GM23338 (cell line): ENCODE measurements at regions not wholly inside any gene's neighbourhood (a gene's known extent, or its start where the extent isn't known, plus 50 kb on each side); places are given as distances from the start of the nearest gene placed in this dataset.

Experiments used
- ATAC-seq: fragments of 200-7000 bp; cut with Tn5 transposase; 3 replicates; pipeline ENCODE4 v1.9.1; 2020
- DNase-seq: peaks from one replicate; pipeline ENCODE4 v3.0.0-alpha.2; 2015; ENCODE audit warnings: low spot score
- H2AFZ ChIP-seq: fragments of 200-600 bp; sonication (generic); 2 replicates; pipeline ENCODE4 v1.8.0; 2016; ENCODE audit warnings: antibody characterized with exemption, mild to moderate bottlenecking, moderate library complexity
- H3F3A ChIP-seq: fragments of 200-600 bp; sonication (generic); replicated peaks from 2 replicates; pipeline ENCODE4 v1.8.0; 2017; ENCODE audit warnings: antibody characterized with exemption, mixed run types, low read depth
- H3K27ac ChIP-seq: fragments of 200-600 bp; sonication (generic); 2 replicates; pipeline ENCODE4 v1.6.1; 2016; ENCODE audit warnings: low read depth
- H3K27me3 ChIP-seq: fragments of 200-600 bp; sonication (generic); 2 replicates; pipeline ENCODE4 v1.8.0; 2016; ENCODE audit warnings: mild to moderate bottlenecking, mixed run types, moderate library complexity; ENCODE audit not compliant: insufficient read depth
- H3K36me3 ChIP-seq: fragments of 200-600 bp; sonication (generic); 2 replicates; pipeline ENCODE4 v1.8.0; 2016; ENCODE audit warnings: mild to moderate bottlenecking; ENCODE audit not compliant: insufficient read depth
- H3K4me1 ChIP-seq: fragments of 200-600 bp; sonication (generic); 2 replicates; pipeline ENCODE4 v1.8.0; 2016; ENCODE audit warnings: mild to moderate bottlenecking, moderate library complexity; ENCODE audit not compliant: insufficient read depth
- H3K4me2 ChIP-seq: fragments of 200-600 bp; sonication (generic); 2 replicates; pipeline ENCODE4 v1.7.1; 2017; ENCODE audit warnings: mixed run types
- H3K4me3 ChIP-seq: fragments of 200-600 bp; sonication (generic); 2 replicates; pipeline ENCODE4 v1.6.1; 2016; ENCODE audit warnings: mixed run types
- H3K79me2 ChIP-seq: fragments of 200-600 bp; sonication (generic); replicated peaks from 2 replicates; pipeline ENCODE4 v1.8.0; 2017; ENCODE audit warnings: mild to moderate bottlenecking; ENCODE audit not compliant: insufficient read depth
- H3K9me2 ChIP-seq: fragments of 200-600 bp; sonication (generic); 2 replicates; pipeline ENCODE4 v1.8.0; 2017; ENCODE audit not compliant: insufficient read depth
- H4K20me1 ChIP-seq: fragments of 200-600 bp; sonication (generic); replicated peaks from 2 replicates; pipeline ENCODE4 v1.8.0; 2017; ENCODE audit warnings: mild to moderate bottlenecking; ENCODE audit not compliant: insufficient read depth
- H3K27ac Mint-ChIP-seq: 2 replicates; pipeline ENCODE4 v1.8.0; 2020; ENCODE audit warnings: inconsistent platforms, mild to moderate bottlenecking, moderate library complexity, mixed read lengths
- H3K27me3 Mint-ChIP-seq: 3 replicates; pipeline ENCODE4 v1.8.0; 2022; ENCODE audit warnings: low read depth, mild to moderate bottlenecking, moderate library complexity, mixed read lengths, inconsistent platforms; ENCODE audit not compliant: insufficient read depth, poor library complexity
- H3K36me3 Mint-ChIP-seq: 3 replicates; pipeline ENCODE4 v1.8.0; 2021; ENCODE audit warnings: low read depth, mild to moderate bottlenecking, inconsistent platforms, moderate library complexity, mixed read lengths
- H3K4me1 Mint-ChIP-seq: 3 replicates; pipeline ENCODE4 v1.8.0; 2020; ENCODE audit warnings: mild to moderate bottlenecking, inconsistent platforms, mixed read lengths
- H3K4me3 Mint-ChIP-seq: 3 replicates; pipeline ENCODE4 v1.8.0; 2021; ENCODE audit warnings: moderate library complexity, mild to moderate bottlenecking, inconsistent platforms, mixed read lengths
- H3K9me3 Mint-ChIP-seq: 3 replicates; pipeline ENCODE4 v1.8.0; 2020; ENCODE audit warnings: moderate library complexity, mild to moderate bottlenecking, inconsistent platforms, mixed read lengths
- EZH2 ChIP-seq: fragments of 200-600 bp; sonication (generic); IDR thresholded peaks from one replicate; pipeline ENCODE4 v1.8.0; 2017; ENCODE audit warnings: antibody characterized with exemption, mild to moderate bottlenecking, low read depth; ENCODE audit not compliant: unreplicated experiment
- JUNB ChIP-seq: IDR thresholded peaks from one replicate; pipeline ENCODE4 v1.6.1; 2016; ENCODE audit warnings: antibody characterized with exemption; ENCODE audit not compliant: unreplicated experiment
- NANOG ChIP-seq: IDR thresholded peaks from 2 replicates; pipeline ENCODE4 v1.6.1; 2016; ENCODE audit warnings: antibody characterized with exemption, borderline replicate concordance
- POLR2AphosphoS5 ChIP-seq: IDR thresholded peaks from 2 replicates; pipeline ENCODE4 v1.6.1; 2016; ENCODE audit warnings: antibody characterized with exemption, low read depth
- STAT1 ChIP-seq: IDR thresholded peaks from one replicate; pipeline ENCODE4 v1.6.1; 2016; ENCODE audit warnings: antibody characterized with exemption; ENCODE audit not compliant: unreplicated experiment
- ZNF114 ChIP-seq: fragments of 250-450 bp; sonication (Bioruptor Pico); IDR thresholded peaks from 2 replicates; pipeline ENCODE4 v1.5.0; 2020; ENCODE audit warnings: mild to moderate bottlenecking, moderate library complexity
- ZNF331 ChIP-seq: fragments of 250-450 bp; sonication (Bioruptor Pico); IDR thresholded peaks from 2 replicates; pipeline ENCODE4 v1.5.0; 2020; ENCODE audit warnings: low read depth, mild to moderate bottlenecking, moderate library complexity
- TF ChIP-seq, protein P1 (sequence below): IDR thresholded peaks from 2 replicates; pipeline ENCODE4 v1.6.1; 2016; ENCODE audit warnings: antibody characterized with exemption
- TF ChIP-seq, protein P2 (sequence below): fragments of 250-450 bp; sonication (Bioruptor Pico); IDR thresholded peaks from 2 replicates; pipeline ENCODE4 v1.5.0; 2020; ENCODE audit warnings: mild to moderate bottlenecking, moderate library complexity
- TF ChIP-seq, protein P3 (sequence below): IDR thresholded peaks from one replicate; pipeline ENCODE4 v1.6.1; 2018; ENCODE audit warnings: antibody characterized with exemption; ENCODE audit not compliant: unreplicated experiment

DNA sequence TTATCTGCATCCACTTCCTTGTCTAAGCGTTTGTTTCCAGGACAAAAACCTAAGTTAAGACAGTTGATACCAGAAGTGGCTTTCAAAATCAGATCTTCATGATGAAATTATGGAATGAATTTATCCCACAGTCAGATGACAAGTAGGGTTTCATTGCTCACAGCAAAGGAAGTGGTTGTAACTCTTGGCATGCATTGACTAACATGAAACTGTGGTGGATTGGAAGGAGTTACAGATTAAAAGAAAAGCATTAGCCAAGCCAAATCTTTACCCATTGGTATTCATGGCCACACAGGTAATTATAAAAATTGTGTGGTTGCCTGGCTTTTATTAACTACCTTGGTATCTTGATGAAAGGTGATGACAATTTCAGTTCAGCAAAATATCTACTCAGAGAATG lies 438.0 kb upstream of the NXPH2 start:
- Histone ChIP-seq H3K27ac (no peak overlapping the region), H2AFZ (no peak overlapping the region), H3K4me1 (no peaks in the 10 kb centered on the region), H3K9me2 (peaks cover 5% of the 10 kb centered on the region; the same call in 1 of the 2 replicates), H3F3A (no peaks in the 10 kb centered on the region), H3K79me2 (no peaks in the 10 kb centered on the region), H3K27me3 (no peaks in the 10 kb centered on the region), H3K36me3 (no peaks in the 10 kb centered on the region), H3K4me3 (no peak overlapping the region), H3K4me2 (no peak overlapping the region), H4K20me1 (no peaks in the 10 kb centered on the region)
- ATAC-seq (no peak), DNase-seq (no peak)
- no peaks in the 10 kb centered on the region for H3K27me3 Mint-ChIP-seq
- H3K36me3 Mint-ChIP-seq, result no peaks in the 10 kb centered on the region
- TF ChIP-seq NANOG, result no peak
- TF ChIP-seq, protein P1, sequence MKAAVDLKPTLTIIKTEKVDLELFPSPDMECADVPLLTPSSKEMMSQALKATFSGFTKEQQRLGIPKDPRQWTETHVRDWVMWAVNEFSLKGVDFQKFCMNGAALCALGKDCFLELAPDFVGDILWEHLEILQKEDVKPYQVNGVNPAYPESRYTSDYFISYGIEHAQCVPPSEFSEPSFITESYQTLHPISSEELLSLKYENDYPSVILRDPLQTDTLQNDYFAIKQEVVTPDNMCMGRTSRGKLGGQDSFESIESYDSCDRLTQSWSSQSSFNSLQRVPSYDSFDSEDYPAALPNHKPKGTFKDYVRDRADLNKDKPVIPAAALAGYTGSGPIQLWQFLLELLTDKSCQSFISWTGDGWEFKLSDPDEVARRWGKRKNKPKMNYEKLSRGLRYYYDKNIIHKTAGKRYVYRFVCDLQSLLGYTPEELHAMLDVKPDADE, result no peak
- TF ChIP-seq, protein P2, sequence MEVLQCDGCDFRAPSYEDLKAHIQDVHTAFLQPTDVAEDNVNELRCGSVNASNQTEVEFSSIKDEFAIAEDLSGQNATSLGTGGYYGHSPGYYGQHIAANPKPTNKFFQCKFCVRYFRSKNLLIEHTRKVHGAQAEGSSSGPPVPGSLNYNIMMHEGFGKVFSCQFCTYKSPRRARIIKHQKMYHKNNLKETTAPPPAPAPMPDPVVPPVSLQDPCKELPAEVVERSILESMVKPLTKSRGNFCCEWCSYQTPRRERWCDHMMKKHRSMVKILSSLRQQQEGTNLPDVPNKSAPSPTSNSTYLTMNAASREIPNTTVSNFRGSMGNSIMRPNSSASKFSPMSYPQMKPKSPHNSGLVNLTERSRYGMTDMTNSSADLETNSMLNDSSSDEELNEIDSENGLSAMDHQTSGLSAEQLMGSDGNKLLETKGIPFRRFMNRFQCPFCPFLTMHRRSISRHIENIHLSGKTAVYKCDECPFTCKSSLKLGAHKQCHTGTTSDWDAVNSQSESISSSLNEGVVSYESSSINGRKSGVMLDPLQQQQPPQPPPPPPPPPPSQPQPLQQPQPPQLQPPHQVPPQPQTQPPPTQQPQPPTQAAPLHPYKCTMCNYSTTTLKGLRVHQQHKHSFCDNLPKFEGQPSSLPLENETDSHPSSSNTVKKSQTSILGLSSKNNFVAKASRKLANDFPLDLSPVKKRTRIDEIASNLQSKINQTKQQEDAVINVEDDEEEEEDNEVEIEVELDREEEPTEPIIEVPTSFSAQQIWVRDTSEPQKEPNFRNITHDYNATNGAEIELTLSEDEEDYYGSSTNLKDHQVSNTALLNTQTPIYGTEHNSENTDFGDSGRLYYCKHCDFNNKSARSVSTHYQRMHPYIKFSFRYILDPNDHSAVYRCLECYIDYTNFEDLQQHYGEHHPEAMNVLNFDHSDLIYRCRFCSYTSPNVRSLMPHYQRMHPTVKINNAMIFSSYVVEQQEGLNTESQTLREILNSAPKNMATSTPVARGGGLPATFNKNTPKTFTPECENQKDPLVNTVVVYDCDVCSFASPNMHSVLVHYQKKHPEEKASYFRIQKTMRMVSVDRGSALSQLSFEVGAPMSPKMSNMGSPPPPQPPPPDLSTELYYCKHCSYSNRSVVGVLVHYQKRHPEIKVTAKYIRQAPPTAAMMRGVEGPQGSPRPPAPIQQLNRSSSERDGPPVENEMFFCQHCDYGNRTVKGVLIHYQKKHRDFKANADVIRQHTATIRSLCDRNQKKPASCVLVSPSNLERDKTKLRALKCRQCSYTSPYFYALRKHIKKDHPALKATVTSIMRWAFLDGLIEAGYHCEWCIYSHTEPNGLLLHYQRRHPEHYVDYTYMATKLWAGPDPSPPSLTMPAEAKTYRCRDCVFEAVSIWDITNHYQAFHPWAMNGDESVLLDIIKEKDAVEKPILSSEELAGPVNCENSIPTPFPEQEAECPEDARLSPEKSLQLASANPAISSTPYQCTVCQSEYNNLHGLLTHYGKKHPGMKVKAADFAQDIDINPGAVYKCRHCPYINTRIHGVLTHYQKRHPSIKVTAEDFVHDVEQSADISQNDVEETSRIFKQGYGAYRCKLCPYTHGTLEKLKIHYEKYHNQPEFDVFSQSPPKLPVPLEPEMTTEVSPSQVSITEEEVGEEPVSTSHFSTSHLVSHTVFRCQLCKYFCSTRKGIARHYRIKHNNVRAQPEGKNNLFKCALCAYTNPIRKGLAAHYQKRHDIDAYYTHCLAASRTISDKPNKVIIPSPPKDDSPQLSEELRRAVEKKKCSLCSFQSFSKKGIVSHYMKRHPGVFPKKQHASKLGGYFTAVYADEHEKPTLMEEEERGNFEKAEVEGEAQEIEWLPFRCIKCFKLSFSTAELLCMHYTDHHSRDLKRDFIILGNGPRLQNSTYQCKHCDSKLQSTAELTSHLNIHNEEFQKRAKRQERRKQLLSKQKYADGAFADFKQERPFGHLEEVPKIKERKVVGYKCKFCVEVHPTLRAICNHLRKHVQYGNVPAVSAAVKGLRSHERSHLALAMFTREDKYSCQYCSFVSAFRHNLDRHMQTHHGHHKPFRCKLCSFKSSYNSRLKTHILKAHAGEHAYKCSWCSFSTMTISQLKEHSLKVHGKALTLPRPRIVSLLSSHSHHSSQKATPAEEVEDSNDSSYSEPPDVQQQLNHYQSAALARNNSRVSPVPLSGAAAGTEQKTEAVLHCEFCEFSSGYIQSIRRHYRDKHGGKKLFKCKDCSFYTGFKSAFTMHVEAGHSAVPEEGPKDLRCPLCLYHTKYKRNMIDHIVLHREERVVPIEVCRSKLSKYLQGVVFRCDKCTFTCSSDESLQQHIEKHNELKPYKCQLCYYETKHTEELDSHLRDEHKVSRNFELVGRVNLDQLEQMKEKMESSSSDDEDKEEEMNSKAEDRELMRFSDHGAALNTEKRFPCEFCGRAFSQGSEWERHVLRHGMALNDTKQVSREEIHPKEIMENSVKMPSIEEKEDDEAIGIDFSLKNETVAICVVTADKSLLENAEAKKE, result no peak
- no peak for TF ChIP-seq ZNF114 (CRISPR knock-in tag)
- no peak for TF ChIP-seq EZH2
- TF ChIP-seq STAT1, result no peak
- no peaks in the 10 kb centered on the region; the same call in 2 of the 3 replicates for H3K4me1 Mint-ChIP-seq
- no peak overlapping the region for H3K4me3 Mint-ChIP-seq
- no peak overlapping the region for H3K27ac Mint-ChIP-seq
- no peaks in the 10 kb centered on the region for H3K9me3 Mint-ChIP-seq

DNA sequence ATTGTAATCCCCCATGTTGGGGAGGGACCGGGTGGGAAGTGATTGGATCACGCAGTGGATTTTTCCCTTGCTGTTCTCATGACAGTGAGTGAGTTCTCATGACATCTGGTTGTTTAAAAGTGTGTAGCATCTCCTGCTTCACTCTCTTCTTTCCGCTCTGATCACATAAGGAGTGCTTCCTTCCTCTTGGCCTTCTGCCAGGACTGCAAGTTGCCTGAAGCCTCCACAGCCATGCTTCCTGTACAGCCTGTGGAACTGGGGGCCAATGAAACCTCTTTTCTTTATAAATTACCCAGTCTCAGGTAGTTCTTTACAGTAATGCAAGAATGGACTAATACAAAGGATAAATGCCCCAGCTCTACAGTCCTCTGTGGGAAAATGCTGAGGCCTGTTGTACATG lies 437.5 kb upstream of the NXPH2 start:
- Mint-ChIP-seq H3K36me3 (no peaks in the 10 kb centered on the region), H3K4me1 (no peaks in the 10 kb centered on the region; the same call in 2 of the 3 replicates), H3K9me3 (no peaks in the 10 kb centered on the region), H3K27ac (no peak overlapping the region), H3K4me3 (no peak overlapping the region), H3K27me3 (peaks cover 2% of the 10 kb centered on the region)
- Histone ChIP-seq H3K4me3 (no peak overlapping the region), H3K36me3 (no peaks in the 10 kb centered on the region), H3K9me2 (peaks cover 8% of the 10 kb centered on the region; the same call in 1 of the 2 replicates), H2AFZ (no peak overlapping the region), H3K27me3 (no peaks in the 10 kb centered on the region), H3K4me2 (no peak overlapping the region), H3K79me2 (no peaks in the 10 kb centered on the region), H3K4me1 (no peaks in the 10 kb centered on the region), H3K27ac (no peak overlapping the region), H3F3A (no peaks in the 10 kb centered on the region), H4K20me1 (no peaks in the 10 kb centered on the region)
- ATAC-seq (no peak), DNase-seq (no peak)
- TF ChIP-seq JUNB, result no peak
- no peak for TF ChIP-seq EZH2
- no peak for TF ChIP-seq NANOG
- no peak for TF ChIP-seq POLR2AphosphoS5
- TF ChIP-seq, protein P3, sequence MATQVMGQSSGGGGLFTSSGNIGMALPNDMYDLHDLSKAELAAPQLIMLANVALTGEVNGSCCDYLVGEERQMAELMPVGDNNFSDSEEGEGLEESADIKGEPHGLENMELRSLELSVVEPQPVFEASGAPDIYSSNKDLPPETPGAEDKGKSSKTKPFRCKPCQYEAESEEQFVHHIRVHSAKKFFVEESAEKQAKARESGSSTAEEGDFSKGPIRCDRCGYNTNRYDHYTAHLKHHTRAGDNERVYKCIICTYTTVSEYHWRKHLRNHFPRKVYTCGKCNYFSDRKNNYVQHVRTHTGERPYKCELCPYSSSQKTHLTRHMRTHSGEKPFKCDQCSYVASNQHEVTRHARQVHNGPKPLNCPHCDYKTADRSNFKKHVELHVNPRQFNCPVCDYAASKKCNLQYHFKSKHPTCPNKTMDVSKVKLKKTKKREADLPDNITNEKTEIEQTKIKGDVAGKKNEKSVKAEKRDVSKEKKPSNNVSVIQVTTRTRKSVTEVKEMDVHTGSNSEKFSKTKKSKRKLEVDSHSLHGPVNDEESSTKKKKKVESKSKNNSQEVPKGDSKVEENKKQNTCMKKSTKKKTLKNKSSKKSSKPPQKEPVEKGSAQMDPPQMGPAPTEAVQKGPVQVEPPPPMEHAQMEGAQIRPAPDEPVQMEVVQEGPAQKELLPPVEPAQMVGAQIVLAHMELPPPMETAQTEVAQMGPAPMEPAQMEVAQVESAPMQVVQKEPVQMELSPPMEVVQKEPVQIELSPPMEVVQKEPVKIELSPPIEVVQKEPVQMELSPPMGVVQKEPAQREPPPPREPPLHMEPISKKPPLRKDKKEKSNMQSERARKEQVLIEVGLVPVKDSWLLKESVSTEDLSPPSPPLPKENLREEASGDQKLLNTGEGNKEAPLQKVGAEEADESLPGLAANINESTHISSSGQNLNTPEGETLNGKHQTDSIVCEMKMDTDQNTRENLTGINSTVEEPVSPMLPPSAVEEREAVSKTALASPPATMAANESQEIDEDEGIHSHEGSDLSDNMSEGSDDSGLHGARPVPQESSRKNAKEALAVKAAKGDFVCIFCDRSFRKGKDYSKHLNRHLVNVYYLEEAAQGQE, result no peak
- no peak for TF ChIP-seq ZNF331
- TF ChIP-seq, protein P1, result no peak
